MM.1S (cell line): ENCODE measurements at regions not wholly inside any gene's neighbourhood (a gene's known extent, or its start where the extent isn't known, plus 50 kb on each side); places are given as distances from the start of the nearest gene placed in this dataset.

Source experiments
- CTCF ChIP-seq: fragments of 300-600 bp; sonication (generic); IDR thresholded peaks from 2 replicates; pipeline ENCODE4 v1.5.1; 2016; ENCODE audit warnings: antibody characterized with exemption, low read length, mixed read lengths
- EZH2 ChIP-seq: fragments of 300-600 bp; sonication (generic); optimal IDR thresholded peaks from 2 replicates; pipeline ENCODE3; 2017; ENCODE audit warnings: low read depth, mild to moderate bottlenecking, antibody characterized with exemption, low read length, mixed read lengths
- EZH2phosphoT487 ChIP-seq: fragments of 300-600 bp; sonication (generic); IDR thresholded peaks from 2 replicates; pipeline ENCODE4 v1.6.1; 2018; ENCODE audit warnings: antibody characterized with exemption, low read length

GRCh38 chr19:34075661-34076091 is 96.6 kb upstream of the LSM14A start:
- TF ChIP-seq CTCF, result no peak
- no peak for TF ChIP-seq EZH2
- TF ChIP-seq EZH2phosphoT487, result no peak
